ENCODE measurements at regions not wholly inside any gene's neighbourhood (a gene's known extent, or its start where the extent isn't known, plus 50 kb on each side); places are given as distances from the start of the nearest gene placed in this dataset.

DNA sequence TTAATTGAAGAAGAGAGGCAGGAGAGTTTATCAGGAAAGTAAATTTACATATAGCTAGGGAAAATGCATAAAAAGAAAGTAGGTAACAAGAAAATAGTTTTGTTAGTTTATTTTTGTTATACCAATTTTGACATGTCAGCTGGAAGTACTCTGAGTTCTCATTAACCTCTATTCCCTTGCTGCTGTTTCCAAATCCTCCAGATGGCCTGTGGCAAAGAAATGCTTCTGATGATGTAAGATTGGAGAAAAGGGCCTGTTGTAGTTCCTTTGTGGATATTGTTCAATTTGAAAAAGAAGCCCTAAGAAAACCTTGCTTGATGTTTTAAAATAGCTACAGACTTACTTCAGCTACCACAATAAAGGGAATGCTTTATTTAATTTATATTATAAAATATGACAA lies 192.9 kb upstream of the SLITRK3 start:
- no peak for TF ChIP-seq CTCF (IDR thresholded peaks at IDR 0.05; ENCODE audit: extremely low read depth, insufficient read depth, missing control alignments)
- in situ Hi-C loops (cut with MboI; ENCODE audit: low pct_unique_long_range_greater_than_20kb, low sequenced_read_pairs, unreplicated experiment) = no loop called here
- no peak for DNase-seq (ENCODE audit: low spot score)

DNA sequence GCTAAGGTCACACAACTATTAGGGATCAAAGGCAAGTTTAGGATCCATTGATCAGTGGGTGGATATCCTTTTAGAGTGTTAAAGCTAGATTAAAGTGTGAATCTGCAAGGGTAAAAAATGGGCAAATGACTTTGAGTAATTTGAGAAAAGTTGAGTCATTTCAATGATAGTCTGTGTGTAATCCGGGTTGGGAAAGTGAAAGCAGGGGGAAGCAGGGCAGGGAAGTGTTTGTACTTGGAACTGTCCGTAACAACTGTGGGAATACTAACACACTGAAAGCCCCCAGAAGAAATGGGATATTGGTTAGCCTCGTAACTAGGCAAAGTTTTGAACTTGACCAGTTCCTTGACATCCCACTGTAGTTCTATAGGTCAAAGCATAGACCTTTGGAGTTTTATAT lies 187.2 kb upstream of the SLITRK3 start:
- no peak for DNase-seq (ENCODE audit: low spot score)
- no peak for TF ChIP-seq CTCF (IDR thresholded peaks at IDR 0.05; ENCODE audit: extremely low read depth, insufficient read depth, missing control alignments)
- in situ Hi-C loops (cut with MboI; ENCODE audit: low pct_unique_long_range_greater_than_20kb, low sequenced_read_pairs, unreplicated experiment) = no loop called here

DNA sequence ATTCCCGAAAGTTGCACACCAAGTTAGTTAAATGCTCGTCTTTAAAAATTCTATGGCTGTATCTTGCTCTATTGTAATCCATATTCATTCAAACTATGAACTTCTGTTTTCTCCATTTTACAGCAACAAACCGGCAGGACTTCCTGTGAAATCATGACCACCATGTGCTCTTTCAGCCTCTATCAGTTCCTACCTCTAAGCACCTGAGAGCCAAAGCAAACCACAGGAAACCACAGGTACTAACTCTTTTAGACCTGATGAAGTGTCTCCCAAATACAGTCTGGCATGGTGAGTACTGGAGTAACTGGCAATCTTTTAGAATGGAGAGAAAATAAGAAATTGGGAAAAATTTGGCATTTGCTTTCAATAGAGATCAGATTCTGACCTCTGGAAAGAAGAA lies 186.5 kb upstream of the SLITRK3 start:
- no peak for DNase-seq (ENCODE audit: low spot score)

GRCh38 chr3:165378761-165379160 lies 182.6 kb upstream of the SLITRK3 start:
- in situ Hi-C loops (cut with MboI; ENCODE audit: low pct_unique_long_range_greater_than_20kb, low sequenced_read_pairs, unreplicated experiment) = no loop called here
- no peak for TF ChIP-seq CTCF (IDR thresholded peaks at IDR 0.05; ENCODE audit: extremely low read depth, insufficient read depth, missing control alignments)
- no peak for DNase-seq (ENCODE audit: low spot score)

More for the DNA sequence above, 186.5 kb upstream of the SLITRK3 start:
- in situ Hi-C loops (cut with MboI; ENCODE audit: low pct_unique_long_range_greater_than_20kb, low sequenced_read_pairs, unreplicated experiment) = no loop called here
- TF ChIP-seq CTCF (IDR thresholded peaks at IDR 0.05; ENCODE audit: extremely low read depth, insufficient read depth, missing control alignments) = no peak

GRCh38 chr3:165359005-165359404 lies 162.8 kb upstream of the SLITRK3 start:
- in situ Hi-C loops (cut with MboI; ENCODE audit: low pct_unique_long_range_greater_than_20kb, low sequenced_read_pairs, unreplicated experiment) = no loop called here
- DNase-seq (ENCODE audit: low spot score) = no peak
- TF ChIP-seq CTCF (IDR thresholded peaks at IDR 0.05; ENCODE audit: extremely low read depth, insufficient read depth, missing control alignments) = no peak

- in situ Hi-C loops (cut with MboI; ENCODE audit: low pct_unique_long_range_greater_than_20kb, low sequenced_read_pairs, unreplicated experiment) = no loop called here
- no peak for TF ChIP-seq CTCF (IDR thresholded peaks at IDR 0.05; ENCODE audit: extremely low read depth, insufficient read depth, missing control alignments)
Measured at GRCh38 chr3:165355316-165355715, 159.1 kb upstream of the SLITRK3 start.

GRCh38 chr3:165347526-165347925 lies 151.3 kb upstream of the SLITRK3 start:
- no peak for TF ChIP-seq CTCF (IDR thresholded peaks at IDR 0.05; ENCODE audit: extremely low read depth, insufficient read depth, missing control alignments)
- DNase-seq (ENCODE audit: low spot score) = no peak
- in situ Hi-C loops (cut with MboI; ENCODE audit: low pct_unique_long_range_greater_than_20kb, low sequenced_read_pairs, unreplicated experiment) = no loop called here

More at GRCh38 chr3:165355316-165355715, 159.1 kb upstream of the SLITRK3 start:
- DNase-seq (ENCODE audit: low spot score) = no peak

Data from GM13977 (cell line).